A204.1 (cell line): ENCODE measurements at regions not wholly inside any gene's neighbourhood (a gene's known extent, or its start where the extent isn't known, plus 50 kb on each side); places are given as distances from the start of the nearest gene placed in this dataset.
"Not testable (repeated sequence)": the region's sequence is repeated elsewhere in the genome, so short reads cannot be mapped to it uniquely, and the experiment has no call there.

Experiments used
- FAIRE-seq: peaks from 2 replicates; lab custom pipeline; 2012; peaks lifted over from hg19 to GRCh38; lab: Jason Lieb, UNC

DNA sequence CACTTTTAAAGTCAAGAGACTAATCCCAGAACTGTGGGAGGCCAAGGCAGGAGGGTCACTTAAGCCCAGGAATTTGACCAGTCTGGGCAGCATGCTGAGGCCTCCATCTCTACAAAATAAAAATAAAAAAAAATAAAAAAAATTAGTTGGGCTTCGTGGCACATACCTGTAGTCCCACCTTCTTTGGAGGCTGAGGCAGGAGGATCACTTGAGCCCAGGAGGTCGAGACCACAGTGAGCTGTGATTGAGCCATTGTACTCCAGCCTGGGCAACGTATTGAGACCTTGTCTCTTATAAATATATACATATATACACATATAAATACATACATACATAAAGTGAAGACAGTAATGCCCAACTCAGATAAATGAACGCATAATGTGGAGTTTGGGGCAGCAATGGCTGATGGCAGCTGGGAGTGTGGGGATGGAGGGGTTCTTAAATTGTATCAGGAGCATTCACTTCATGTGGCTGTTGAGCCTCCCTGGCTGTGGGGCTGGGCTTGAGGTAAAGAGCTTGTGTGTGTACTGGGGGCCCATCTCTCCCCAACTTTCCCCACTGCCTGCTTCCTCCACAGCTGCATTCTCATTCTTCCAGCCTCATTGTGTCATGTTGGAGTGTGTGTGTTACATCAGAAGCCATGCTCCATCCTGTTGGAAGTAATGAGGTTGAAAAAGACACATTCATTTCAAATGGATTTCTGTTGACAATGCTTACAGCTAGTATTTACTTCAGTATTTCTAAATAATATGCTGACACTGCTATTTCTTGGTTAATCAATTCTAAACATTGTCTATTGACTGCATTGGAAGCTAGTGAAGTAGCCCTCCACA, 96.5 kb upstream of the HS6ST1 start:
- no peak for FAIRE-seq

DNA sequence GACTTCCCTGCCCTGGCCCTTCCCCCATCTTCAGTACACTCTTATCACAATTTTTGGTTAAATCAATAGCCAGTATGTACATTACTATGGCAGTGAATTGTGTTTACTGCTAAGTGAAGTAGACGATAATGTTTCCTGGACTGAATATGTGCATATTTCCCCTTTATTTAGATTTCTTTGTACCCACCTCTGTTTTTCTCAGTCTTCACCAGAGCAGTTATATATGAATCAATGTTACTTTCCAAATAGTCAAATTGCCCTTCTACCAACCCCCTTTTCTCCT, 97.1 kb upstream of the HS6ST1 start:
- FAIRE-seq = no peak

DNA sequence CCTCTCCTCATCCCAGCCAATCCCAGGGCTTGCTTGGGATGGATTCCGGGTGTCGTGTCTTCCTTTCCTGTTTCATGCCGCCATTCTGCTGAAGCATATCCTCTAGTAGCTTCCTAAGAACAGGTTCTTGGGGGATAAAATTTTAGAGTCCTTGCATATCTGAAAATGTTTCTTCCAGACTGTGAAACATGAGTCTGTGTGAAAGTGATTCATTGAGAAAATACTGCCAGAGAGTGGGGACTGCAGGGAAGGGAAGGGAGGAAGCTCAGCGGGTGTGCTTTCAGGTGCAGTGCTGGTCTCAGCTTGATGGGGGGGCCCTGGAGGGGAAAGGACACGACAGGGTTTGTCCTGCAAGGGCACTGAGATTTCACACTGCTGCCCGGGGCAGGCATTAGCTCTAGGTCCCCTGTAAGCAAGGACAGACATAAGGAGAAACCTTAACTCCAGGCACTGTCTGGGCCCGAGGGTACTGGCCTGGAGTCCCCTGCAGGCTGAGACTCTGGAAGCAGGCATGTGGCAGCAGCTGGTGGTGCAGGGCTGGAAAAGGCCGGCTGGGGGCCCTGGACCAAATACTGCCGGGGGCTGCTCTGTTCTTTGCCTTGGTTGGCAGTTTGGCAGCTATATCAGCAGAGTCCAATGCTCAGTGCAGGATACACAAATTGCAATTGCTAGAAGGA, 97.6 kb upstream of the HS6ST1 start:
- FAIRE-seq = no peak

DNA sequence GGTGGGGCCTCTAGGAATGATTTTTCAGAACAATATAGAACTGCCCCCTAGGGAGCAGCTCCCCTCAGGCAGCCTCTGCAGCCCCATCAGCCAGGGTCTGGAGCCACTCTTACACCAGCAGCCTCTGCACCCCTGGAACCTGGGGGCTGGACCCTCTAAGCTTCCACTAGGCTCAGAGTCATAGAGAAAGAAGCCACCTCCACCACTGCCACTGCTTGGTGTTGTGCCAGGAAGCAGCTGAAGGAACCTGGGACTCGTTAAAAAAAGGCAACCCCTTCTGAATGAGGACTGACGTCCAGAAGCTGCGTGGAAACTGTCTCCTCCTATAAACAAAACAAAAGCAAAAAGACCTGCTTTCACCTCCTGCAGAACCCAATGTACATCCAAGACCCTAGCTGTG, 98.1 kb upstream of the HS6ST1 start:
- FAIRE-seq = no peak

DNA sequence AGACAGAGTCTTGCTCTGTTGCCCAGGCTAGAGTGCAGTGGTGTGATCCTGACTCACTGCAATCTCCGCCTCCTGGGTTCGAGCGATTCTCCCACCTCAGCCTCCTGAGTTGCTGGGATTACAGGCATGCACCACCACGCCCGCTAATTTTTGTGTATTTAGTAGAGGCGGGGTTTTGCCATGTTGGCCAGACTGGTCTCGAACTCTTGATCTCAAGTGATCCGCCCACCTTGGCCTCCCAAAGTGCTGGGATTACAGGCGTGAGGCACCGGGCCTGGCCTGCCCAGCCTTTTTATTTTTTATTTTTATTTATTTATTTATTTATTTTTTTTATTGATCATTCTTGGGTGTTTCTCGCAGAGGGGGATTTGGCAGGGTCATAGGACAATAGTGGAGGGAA, 98.6 kb upstream of the HS6ST1 start:
- not testable (repeated sequence) for FAIRE-seq

DNA sequence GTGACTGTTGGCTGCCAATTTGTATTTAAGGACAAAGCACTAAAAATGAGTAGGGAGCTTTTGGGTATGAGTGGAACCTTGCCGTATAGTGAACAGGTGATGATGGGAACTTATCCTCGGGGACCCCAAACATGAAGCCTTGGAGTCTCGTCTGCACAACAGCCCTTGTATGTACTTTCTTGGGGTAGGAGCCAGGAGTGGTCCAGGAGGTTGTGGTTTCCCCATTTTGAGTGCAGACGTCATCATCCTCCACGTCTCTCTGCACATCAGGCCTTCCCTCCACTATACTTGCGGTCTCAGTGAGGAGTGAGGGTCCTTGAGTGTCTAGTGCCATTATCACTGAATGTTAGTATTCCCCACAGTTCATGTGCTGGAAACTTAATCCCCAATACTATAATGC, 101.5 kb upstream of the HS6ST1 start:
- no peak for FAIRE-seq

- no peak for FAIRE-seq
These were observed 102.1 kb upstream of the HS6ST1 start for GRCh38 chr2:128420776-128421175.

DNA sequence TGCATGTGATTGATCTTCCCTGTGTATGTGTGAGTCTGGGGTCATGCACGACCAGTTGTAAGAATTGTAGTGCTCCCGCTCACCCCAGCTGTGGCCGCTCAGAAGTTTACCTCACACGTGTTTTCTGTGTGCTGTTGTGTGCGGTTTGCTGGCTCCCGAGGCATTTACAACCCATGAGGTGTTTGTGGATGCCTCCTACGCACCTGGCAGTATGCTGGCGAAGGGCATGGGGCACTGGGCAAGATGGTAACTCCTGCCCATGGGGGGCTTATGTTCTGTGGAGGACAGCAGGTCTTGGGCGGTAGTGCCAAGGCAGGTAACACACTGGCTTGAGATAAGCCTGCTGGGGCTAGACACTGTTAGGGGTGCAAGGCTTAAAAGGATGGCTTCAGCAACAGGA, 102.6 kb upstream of the HS6ST1 start:
- no peak for FAIRE-seq

- no peak for FAIRE-seq
These were observed 103.2 kb upstream of the HS6ST1 start for GRCh38 chr2:128421861-128422311.

DNA sequence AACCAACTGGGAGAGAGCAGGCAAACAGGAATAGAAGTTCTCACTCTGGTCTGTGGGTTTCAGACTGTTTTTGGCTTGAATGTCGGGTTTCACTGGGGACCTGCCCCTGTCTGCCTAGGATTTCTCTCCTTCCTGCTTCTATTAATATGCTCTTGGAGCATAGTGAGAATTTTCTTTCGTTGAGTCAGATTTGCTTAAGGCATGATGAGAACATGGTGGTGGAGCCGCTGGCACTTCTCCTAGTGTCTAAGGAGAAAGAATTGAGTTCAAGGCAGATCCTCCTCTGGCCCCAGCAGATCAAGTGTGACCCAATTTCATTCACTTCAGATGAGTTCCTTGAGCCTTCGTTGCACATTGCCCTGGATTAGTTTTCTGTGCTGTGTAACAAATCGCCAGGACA, 103.9 kb upstream of the HS6ST1 start:
- no peak for FAIRE-seq

DNA sequence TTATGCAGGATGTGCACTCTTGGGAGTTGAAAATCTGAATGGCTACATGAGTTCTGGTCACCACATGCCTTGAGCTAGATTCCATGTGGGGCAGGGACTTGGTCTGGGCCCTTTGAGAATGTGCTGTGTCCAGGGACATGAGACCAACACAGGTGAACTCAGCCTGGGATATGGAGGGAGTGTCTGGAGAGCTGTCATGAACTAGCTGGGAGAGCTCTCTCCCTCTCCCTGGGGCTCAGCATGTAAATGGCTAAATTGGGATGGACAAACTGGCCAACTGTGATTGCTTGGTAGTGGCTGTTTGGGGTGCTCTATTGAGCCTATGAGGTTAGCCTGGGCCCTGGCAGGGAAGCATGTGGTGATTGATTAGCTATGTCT, 105.1 kb upstream of the HS6ST1 start:
- no peak for FAIRE-seq

DNA sequence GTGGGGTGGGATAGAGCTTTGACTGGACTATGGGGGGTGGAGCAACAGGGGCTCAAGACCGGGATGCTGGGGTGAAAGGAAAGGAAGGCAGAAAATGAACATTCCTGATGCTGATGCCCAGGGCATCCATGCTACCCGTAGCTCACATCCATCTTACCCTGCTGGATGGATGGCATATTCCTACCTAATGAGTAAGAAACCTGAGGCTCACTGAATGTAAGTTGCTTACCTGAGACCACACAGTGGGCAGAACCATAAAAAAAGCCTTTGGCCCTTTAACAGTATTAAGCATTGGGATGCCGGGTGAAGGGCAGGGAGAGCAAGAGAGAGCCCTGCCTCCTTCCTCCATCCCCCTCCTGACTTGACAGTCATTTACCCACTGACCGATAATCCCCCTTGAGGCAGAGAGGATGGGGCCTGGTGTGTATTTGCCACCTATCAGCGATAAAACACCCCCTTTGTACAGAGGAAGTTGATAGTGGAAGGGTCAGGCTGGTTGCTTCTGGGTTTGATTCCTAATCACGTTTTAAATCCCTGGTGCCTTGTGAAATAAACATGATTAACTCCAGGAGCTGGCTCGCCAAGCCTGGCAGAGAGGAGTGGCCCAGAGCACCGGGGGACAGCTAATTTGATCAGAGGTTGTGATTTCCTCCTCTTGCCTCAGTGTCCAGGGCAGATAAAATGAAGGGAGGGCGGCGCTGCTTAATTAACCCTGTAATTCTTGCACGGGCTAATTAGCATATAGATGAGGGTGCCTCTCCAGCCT, 105.9 kb upstream of the HS6ST1 start:
- FAIRE-seq = no peak

GRCh38 chr2:128425216-128425615, 106.5 kb upstream of the HS6ST1 start:
- no peak for FAIRE-seq

GRCh38 chr2:128425731-128426620, 107.3 kb upstream of the HS6ST1 start:
- no peak for FAIRE-seq

- FAIRE-seq = no peak
These were observed 108.7 kb upstream of the HS6ST1 start for GRCh38 chr2:128427413-128427755.

DNA sequence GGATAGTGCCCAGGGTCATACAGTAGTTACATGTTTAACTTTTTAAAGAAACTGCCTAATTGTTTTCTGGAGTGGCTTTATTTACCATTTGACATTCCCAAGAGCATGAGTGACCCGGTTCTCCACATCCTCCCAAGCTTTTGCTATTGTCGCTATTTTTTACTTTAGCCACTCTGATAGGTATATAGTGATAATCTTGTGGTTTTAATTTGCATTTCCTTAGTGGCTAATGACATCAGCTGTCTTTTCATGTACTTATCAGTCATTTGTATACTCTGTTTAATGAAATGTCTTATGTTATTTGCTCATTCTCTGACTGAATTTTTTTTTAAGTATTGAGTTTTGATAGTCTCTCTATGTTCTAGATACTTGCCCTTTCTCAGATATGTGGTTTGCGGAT, 109.7 kb upstream of the HS6ST1 start:
- no peak for FAIRE-seq

GRCh38 chr2:128432423-128432822, 113.8 kb upstream of the HS6ST1 start:
- no peak for FAIRE-seq

DNA sequence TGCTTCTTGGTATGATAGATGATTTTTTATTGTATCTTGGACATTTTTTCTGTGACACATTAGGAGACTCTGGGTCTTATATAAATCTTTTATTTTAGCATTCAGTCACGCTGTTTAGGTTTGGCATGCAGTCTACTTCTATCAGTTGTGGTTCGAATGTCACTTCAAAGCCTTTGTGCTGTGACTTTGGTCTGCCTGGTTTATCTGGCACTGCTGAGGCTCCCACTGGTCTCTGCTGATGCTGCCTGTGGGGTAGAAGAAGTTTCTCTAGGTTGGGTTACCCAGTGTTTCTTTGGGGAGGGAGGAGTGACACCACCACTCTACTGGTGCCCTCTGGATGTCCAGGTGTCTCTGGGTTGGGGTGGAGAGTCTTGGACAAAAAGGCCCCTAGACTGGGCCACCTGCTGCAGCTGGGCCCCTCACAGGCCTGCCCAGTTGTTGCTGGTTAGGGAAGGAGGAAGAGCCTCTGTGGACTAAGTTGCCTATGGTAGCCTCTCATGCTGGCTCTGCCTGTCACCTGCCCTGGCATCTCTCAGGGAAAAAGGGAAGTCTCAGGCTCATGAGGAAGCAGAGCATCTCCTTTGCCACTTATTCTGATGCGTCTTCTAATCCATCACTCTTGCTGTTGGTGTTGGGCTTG, 115.4 kb upstream of the HS6ST1 start:
- no peak for FAIRE-seq

- FAIRE-seq = no peak
These were observed 117.2 kb upstream of the HS6ST1 start for GRCh38 chr2:128435576-128436478.

DNA sequence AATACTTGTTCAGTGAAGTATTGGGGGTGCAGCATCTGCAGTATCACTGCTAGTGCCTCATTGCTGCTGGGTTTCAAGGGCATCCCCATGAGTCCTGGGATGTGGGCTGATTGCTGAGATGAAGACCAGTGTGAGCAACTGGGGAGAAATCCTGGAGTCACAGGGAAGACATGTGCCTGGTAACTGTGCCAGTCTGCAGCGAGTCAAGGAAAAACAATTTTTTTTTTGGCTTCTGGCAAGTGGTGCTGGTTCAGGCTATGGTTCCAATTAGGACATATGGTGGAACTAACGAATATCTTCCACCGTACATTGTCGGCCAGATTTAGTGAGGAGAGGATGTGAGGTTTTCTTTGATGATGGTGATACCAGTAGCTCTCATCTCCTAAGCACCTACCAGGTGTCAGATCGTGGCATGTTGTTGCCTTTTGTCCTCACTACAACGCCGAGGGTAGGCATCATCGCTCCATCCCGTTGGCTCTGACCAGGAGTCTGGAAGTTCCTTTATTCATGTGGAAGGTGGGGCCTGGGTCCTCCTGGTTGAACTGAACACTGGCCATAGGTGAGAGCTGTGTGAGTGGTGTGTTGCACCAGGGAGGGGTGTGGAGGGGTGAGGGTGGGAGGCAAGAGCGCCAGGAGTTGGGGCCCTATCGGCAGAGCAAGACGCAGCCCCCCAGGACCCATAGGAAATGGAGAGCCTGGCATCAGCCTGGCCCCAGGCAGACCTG, 118.0 kb upstream of the HS6ST1 start:
- FAIRE-seq = no peak
